ENCODE measurements at regions not wholly inside any gene's neighbourhood (a gene's known extent, or its start where the extent isn't known, plus 50 kb on each side); places are given as distances from the start of the nearest gene placed in this dataset.

GRCh38 chr5:87782916-87783315, 370.2 kb upstream of the CCNH start:
- TF ChIP-seq CTCF (IDR thresholded peaks at IDR 0.05) = no peak
- TF ChIP-seq EP300 (IDR thresholded peaks at IDR 0.05) = no peak
- TF ChIP-seq POLR2A (IDR thresholded peaks at IDR 0.05) = no peak

Measured in tibial nerve (tissue), 4 donors.